NCI-H1694 treated with DMSO at 0.1 percent for 48 hours (cell line): ENCODE measurements at regions not wholly inside any gene's neighbourhood (a gene's known extent, or its start where the extent isn't known, plus 50 kb on each side); places are given as distances from the start of the nearest gene placed in this dataset.

Experiments used
- DNase-seq: peaks from one replicate; lab custom pipeline; 2025; lab: John Stamatoyannopoulos, UW

DNA sequence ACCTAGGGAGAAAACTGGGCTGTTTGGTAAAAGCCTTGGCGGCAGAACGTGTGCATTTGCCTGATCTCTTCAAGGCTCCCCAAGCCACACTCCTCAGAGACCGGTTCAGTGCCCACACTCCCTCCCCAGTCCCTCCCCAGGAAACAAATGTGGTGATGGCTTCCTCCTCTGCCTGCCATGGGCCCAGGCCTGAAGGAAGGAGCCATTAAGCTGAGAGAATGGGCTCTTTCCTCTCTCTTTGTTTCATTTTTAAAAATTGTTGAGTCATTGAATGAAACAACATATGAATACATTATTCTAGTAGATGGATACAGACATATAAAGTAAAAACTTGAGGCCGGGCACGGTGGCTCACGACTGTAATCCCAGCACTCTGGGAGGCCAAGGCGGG is 50.6 kb upstream of the YWHAQ start:
- DNase-seq, result no peak

DNA sequence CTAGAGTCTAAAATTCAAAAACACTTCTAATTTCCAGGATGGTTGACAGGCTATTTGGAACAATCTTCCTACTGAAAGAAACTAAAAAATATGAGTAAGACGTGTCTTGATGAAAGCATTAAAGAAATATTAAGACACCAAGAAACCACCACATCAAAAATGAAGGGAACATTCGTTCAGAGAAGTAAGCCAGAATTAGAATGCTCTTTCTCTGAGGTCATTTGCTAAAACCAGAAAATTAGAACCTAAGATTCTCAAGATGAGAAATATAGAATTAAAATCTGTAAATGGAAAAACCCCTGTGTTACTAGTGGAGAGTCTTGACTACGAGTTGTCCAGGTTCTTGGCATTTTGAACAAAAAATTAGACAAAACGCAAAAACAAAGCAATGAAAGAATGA is 54.8 kb upstream of the YWHAQ start:
- DNase-seq, result no peak

DNA sequence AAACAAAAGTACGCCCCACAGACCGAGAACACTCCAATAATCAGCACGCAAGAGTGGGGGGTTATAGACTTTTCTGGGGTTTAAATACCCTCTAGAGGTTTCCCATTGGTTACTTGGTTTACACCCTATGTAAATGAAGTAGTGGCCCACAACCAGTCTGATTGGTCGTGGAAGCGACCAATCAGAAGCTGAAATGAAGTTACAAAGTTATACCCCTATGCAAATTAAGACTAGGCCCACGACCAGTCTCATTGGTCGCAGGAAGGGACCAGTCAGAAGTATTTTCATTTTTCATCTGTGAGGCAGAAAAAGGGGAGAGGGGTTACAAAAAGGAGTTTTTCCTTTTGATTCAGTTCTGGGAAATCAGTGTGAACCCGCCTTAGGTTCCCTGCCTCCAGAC is 55.3 kb upstream of the YWHAQ start:
- DNase-seq, result no peak

DNA sequence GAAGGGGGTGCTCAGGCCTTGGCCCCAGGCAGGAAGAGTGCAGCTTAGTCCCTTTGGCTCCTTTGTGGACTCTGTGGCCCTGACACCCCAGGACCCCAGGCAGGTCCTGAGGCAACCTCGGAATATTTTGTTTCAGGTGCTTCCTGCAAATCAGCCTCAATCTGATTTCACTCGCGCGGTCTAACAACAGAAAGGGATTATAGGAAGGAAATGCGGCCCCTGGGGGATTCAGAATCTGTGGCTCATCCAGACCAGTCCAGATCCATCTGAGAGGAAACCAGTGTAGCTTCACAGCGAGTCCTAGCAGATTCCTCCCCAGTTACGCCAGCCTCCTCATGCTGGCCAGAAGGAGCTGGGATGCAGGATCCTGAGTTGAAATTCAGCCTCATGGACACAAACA is 59.5 kb upstream of the YWHAQ start:
- no peak for DNase-seq

DNA sequence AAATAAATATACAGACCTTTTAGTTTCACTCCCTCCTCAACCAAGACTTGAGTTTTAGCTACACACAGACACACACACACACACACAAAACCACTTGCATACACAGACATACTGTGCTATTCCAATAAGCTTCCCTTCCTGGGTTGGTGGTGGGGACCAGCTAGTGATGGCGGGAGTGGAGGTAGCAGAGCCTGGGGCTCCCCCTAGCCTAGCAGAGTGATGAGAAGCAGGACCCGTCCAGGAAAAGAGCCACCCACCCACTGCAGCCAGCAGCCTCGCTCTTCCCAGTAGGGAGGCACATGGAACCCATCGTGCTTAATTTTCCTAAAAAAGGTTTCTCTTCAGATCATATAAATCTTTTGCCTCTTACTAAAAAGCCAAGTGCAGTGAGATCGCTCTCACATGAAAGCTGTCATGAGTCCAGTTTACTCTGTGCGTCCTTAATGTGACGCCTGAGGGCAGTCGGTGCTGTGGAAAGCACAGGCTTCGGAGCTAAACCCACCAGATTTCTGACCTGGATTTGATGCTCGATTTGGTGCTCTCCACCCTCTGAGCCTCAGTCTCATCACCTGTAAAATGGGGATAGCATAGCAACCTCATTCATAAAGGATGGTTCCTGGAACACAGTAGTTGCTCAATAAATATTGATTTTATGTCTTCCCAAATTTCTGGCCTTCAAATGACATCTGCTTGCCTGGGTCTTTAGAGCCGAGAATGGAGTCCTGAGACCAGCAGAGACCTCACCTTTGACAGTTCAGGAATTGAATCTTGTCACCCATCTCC is 60.1 kb upstream of the YWHAQ start:
- DNase-seq, result no peak

DNA sequence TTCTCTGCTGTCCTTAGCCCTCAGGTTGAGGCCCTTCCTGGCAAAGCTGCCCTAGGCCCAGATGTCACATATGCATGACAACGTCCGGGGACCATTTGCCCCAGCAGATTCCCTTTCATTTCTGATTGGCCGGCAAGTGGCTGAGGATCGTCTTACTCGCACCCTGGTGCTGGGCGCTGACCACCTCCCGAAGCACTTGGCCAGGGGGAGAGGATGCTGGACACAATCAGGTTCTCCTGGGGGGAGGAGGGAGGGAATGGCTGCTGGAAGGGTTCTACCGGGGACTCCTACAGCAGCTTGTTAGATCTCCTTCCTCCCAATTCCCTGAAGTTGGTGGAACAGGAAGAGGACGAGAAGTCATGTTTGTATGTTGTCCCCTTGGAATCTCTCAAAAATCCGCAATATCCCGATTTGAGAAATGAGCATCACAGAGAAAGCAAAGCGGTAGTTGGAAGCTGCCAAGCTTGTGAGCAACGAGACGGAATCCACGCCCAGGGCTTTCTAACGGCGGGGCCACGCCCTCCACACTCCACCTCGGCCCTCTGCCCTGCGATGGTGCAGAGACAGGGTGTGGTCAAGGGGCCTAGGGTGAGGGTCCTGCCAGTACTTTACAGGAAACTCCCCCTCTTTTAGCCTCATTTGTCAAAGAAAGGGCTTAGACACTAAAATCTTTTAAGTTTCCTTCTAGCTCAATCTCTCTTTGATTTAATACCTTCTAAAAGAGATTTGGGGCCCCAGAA is 61.8 kb upstream of the YWHAQ start:
- no peak for DNase-seq

DNA sequence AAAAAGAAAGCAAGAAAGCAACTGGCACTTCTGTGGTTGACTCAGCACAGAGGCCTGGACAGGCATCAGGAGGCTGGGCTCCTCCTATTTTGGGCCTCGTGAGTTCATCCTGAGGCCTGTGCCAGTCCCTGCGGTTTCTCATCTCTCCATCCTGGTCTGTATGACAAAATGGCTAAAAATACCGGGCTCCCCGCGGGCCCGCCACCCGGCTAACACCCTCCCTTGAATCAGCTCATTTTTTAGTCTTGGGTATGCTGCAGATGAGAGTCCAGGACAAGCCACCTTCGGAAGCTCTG is 62.3 kb upstream of the YWHAQ start:
- DNase-seq, result no peak

DNA sequence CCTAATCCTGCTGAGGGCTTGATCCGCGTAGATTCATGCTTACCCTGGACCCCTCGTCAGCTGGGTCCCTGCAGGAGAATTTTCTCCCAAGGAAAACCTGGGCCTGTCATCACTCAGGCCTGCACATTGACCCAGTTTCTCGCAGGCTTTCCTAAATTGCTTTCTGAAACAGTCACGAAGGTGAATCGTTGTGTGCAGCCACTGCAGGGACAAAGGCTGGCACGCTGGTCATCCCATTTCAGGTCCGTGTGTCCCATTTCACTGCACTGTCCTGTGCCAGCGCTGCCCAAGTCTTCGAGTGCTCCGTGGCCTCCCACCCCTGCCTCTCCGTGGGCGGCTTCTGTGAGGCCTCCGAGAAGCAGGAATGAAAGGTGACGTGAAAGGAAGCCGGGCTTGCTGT is 62.8 kb upstream of the YWHAQ start:
- no peak for DNase-seq

DNA sequence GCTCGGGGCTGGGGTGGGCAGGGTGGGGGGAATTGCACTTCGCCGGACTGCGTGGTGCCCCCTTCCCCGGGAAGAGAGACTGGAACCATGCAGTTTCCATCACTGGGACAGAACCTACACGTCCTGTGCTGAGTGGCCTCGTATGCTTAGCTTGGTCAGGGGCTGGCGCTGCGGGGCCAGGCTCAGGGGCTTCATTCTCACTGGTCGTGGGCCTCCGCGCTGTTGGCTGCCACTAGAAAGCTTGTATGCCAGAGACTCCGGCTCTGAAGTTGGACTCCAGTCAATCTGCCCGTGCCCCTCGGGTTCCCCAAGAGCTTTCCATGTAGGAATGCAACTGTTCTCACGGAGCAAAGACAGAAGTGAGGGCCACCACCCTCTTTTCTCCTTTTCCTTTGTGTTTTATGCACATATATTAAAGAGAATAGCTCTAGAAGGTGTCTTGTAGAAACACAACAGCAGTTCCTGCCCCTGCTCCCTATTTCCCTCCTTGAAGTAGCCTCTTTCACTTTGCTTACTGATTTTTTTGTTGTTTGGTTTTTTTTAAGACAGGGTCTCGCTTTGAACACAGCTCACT is 64.0 kb upstream of the YWHAQ start:
- DNase-seq, result no peak

DNA sequence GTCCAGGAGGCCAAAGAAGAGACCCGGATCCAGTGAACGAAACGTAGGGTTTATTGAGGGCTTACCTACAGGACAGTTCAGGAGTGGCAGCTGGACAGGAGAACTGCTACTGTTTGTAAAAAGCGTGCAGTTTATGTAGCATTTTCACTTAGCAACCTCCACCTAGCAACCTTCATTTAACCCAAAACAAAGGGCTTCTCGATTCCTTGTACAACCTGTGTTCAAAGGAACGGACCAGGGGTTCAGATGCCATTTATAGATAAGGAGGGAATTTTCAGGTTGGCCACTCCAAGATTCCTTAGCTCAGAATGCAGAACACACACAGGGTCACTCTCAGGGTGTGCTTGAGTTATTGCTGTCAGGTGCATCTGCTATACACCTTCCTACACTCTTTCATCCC is 65.1 kb upstream of the YWHAQ start:
- no peak for DNase-seq

DNA sequence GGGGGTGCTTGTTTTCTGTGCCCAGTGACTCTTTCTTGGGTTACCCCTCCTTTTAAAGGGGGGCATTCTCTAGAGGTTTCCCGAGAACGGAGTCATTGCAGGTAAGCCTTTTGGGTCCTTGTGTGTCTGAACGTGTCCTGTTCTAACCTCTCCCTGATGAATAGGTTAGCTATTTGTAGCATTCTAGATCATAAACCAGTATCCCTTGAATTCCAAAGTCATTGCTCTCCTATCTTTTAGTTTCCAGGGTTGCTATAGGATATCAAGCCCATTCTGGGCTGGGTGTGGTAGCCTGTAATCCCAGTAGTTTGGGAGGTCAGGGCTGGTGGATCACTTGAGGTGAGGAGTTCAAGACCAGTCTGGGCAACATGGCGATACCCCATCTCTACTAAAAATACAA is 65.9 kb upstream of the YWHAQ start:
- DNase-seq, result no peak

DNA sequence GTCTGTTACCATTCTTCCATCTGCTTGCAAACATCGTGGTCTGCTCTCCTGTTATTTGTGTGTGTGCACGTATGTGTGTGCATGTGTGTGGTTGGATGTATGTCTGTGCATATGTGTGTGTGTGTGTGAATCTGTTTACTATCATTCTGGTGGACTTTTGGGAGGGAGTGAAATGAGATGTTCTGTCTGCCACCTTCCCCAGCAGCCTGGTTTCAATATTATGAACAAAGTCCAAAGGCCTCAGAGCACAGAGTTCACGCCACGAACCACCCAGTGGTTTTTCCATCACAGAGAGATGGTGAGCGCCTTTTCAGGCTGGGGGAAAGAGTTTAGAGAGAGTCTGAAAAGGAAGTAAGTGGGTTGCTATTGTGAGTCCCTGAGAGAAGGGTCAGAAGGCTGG is 67.1 kb upstream of the YWHAQ start:
- DNase-seq, result no peak

DNA sequence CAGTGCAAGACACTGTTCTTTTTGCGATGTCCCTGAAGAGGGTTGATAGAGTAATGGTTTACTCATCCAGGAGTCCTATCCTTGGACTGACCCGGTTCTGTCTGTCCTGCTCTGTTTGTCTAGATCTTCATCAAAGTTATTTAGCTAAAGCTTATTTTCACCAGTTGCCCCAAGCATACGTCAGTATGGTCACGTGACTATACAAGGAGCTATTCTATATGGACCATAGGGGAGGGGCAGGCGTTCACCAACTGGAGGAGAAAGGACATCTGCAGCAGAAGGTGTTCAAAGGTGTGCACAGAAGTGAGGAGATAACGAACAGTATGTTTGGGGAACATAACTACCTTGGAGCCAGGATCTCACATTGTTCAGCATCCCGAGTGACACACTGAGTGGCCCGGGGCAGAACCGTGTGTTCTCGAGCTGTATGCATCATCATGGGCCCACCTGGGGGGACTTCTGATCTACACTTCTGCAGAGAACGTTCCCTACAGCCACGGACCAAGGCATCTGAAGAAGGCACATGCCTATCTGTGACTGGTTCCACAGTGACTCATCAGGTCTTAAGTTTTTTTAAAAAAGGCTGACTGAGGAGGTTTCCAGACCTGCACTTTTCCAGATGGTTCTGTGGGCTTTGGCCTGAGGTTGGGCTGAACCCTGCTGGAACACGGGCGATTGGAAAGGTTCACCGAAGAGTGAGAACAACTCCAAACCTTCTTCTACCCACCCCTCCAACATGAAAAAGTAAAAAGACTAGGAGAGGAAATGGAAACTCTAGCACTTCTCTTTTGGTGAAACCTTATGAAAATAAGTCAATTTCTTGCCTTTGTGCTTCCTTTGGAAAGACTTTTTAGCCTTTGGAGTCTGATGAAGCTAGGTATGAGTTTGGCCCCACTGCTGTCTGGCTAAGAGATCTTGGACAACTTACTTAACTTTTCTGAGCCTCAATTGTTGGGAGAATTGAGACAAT is 68.6 kb upstream of the YWHAQ start:
- no peak for DNase-seq

DNA sequence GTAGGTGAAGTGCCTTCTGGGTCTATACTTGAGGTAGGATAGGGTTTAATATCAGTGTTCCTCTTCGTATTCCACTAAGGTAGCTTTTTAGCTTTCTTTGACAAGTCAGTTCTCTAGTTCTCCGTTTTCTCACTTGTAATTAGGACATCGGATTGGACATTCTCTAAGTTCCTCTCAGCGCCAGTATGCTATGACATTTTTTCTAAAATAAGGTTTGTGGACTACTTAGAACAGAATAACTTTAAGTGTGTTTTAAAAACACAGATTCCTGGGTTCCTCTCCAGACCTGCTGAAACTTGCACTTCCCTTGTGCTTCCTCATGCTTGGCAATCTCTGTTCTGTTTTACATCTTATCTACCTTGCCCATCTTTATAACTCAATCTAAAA is 69.3 kb upstream of the YWHAQ start:
- DNase-seq, result no peak

DNA sequence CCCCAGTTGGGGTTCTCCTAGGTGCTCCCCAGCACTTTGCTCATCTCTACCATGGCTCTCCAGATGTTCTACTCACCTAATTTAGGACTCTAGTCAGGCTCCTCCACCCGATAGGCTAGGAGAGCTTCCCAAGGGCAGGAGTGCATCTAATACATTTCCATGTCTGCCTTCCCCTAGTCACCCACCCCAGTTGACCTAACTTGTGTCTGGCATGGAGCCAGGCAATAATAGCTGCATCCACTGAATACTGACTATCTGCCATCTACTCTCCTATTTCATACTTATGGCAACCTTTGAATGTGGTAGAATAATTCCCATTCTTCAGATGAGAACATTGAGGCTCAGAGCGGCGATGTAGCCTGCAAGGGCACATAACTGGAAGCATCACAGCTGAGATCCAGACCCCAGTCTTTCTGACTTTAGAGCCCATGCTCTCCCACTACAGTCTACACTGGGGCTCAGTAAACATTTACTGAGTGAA is 71.8 kb upstream of the YWHAQ start:
- DNase-seq, result no peak

DNA sequence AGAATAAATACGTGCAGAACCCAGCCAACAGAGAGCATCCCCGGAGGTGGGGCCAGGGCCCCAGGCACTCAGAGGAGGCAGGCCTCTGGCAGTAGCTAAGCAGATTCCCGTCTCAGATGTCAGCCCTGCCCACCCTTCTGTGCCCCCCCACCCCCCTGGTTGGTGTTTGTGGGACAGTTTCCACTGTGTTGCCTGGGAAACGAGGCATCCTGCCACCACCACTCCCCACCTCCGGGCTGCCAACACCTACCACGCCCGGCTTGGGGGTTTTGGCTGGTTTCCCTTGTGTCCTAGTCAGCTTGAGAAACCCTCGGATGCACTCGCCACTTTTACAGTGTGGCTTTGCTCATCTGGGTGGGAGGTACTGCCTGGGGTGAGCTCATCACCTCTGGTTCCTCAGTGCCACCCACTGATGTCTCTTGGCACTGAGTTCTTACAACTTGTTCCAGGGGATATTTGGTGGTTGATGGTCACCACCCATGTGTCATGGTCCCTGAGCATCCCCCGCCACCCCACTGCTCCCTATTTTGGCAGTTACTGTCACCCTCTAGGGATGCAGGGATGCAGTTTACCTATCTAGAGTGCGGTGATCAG is 72.4 kb upstream of the YWHAQ start:
- peak; percentile 93 for DNase-seq

DNA sequence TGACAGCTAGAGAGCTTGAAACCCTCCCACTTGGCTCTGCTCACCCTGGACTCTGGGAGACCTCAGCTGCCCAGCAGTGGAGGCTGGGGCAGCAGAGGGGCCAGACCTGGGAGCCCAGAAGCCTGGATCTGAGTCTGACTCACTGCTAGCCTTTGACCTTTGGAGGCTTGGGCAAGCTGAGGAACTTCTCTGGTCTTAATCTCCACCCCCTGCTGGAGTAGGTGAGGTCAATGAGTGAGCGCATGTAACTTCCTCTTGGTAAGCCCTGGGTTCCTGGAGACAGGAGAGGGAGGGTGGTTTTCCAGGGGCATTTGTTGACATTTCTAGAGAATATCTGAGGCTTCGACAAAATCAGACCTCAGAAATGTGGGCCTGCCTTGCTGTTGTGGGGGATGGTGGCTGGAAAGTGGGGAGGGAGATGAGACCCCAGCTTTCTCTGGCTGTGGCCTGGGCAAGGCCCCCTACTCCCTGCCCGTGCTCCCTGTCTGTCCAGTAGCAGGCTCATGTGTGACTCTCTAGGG is 73.0 kb upstream of the YWHAQ start:
- no peak for DNase-seq

DNA sequence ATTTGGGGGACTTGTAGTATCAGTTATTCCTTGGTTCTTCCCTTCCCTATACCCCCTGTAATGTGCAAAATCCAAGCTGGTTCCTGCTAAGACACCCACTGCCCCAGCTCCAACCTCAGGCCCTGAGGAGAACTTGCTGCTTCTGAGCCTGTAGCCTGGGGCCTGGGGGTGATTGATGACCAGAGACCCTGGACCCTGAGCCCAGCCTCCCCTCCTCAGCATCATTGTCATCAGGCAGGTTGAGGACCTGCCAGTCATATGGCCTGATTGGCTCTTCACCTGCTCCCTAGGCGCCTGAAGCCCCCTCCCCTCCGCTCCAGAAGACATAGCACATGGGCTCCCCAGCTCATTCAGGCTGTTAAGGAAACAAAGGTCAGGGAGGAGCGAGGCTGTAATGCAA is 73.8 kb upstream of the YWHAQ start:
- no peak for DNase-seq

DNA sequence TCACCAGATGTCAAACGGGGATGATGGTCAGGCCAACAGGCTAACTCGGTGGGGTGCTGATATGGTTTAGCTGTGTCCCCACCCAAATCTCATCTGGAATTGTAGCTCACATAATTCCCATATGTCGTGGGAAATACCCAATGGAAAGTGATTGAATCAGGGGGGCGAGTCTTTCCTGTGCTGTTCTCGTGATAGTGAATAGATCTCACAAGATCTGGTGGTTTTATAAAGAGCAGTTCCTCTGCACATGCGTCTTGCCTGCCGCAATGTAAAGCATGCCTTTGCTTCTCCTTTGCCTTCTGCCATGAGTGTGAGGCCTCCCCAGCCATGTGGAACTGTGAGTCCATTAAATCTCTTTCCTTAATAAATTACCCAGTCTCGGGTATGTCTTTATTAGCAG is 74.4 kb upstream of the YWHAQ start:
- no peak for DNase-seq

DNA sequence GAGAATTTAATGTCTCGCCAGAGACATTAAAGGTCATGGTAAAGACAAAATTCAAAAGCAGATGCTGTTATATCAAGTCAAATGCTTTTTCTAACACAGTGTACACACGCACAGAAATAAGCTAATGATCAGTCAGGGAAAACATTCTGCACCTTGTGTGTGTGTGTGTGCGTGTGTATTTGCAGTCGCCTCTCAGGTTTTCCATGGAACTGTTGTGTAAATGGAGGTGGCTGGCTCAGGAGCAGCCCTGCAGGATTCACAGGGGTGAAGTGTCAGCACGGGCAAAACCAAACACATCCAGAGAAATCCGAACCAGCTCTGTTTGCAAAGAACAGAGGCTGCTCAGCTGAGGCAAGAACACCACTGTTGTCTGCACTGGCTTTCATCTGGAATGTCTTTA is 76.2 kb upstream of the YWHAQ start:
- DNase-seq, result no peak

DNA sequence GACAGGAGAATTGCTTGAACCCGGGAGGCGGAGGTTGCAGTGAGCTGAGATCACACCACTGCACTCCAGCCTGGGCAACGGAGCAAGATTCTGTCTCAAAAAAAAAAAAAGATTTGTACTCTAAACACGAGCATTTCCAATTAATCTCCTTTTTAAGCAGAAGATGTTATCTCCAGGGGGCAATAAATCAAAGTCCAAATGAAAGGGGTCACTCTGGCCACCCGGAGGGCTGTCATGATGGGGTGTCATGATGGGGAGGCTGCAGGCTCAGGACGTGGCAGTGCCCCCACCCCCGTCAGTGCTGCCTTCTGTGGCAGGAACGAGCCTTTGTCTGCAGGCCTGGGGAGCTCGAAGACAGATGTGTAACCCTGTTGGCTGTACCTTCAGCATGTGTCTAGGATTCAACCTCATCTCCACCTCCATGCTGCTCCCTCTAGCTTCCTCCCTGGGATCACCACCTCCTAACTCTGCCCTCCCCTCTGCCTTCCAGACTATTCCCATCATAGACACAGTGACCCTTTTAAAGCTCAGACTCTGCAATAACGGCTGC is 76.9 kb upstream of the YWHAQ start:
- DNase-seq, result no peak
